NOMO-1 (cell line): ENCODE measurements at regions not wholly inside any gene's neighbourhood (a gene's known extent, or its start where the extent isn't known, plus 50 kb on each side); places are given as distances from the start of the nearest gene placed in this dataset.

ENCODE experiments used
- DNase-seq, 2 experiments: peaks; one replicate each; lab custom pipeline; 2025; ENCODE audit not compliant: unreplicated experiment in 2 of 2; lab: John Stamatoyannopoulos, UW

DNA sequence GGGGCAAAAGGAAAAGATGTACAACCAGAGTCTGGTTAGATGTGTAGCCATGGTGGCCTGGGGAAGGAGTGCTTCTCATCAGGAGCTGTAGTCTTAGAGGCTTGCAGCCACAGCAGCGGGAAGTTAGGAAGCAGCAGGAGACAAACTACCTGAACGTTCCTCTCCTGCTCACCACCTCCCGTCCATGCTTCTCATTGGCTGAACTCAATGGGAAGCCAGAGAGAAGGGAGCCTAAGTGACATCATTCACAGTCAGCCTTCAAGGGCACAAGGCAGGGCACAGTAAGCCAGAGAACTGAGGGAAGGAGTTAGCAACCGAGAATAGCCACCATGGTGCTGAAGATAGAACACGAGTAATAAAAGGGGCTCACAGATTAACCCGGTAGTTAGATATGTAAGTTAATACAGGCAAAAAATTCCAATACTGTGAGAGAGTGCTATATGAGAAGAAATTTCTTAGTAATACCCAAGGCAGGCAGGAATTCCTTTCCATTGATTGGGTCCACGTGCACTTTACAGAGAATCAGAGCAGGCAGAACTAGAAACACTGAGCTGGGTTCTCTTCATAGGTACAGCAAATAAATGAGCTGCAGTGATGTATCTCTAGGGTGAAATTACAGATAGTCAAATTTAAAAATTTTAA, 391.5 kb upstream of the DACH1 start:
- DNase-seq, result no peak

DNA sequence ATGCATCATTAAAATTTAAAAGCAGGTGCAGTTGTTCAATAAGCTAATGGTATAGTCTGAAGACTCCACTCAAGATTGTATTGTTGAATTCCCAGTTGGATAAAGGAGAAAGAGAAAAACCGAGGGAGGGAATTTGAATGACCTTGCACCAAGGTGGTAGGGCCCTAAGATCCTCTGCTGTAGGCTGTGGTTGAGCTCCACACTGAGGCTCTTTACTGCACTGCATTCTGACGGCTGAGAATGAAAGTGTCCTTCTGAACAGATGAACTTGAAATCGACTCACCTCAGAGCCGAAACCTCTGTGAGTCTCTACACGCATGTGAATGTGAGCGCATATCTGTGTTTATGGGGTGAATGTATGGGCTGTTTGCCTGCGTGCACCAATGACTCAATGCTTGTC, 388.9 kb upstream of the DACH1 start:
- DNase-seq, result peak; percentile 4 to 35

DNA sequence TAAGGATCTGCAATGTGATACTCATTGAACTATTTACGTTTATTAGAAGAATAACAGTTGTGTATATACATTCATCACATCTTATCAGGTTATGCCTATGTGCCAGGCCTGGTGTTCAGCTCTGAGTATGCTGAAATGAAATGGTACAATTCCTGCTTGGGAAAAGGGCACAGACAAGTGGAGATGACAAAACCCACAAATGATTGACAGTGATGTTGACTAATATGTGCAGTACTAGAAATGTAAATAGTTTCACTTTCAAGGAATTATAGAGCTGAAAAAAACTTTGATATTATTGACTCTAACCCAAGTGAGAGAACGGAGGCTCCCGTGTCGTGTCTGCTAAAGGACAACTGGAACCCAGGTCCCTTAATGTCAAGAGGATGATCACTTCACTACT, 386.8 kb upstream of the DACH1 start:
- DNase-seq, result no peak

DNA sequence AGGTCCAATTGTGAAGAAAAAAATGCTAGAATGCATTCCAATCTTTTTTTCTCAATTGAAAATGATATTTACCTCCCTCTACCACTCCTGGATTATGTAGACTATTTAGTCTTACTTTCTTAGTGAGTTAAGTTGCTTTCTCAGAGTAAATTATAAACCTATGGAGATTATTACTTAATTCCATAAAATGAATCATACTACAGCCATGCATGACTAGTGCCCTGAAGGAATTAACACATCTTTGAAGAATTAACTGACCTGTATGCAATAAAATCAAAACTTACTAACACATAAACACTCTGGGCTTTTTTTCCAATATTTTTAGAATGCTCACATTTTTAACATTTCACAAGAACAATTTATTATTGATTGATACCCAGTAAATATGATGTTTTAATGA, 379.4 kb upstream of the DACH1 start:
- no peak for DNase-seq

DNA sequence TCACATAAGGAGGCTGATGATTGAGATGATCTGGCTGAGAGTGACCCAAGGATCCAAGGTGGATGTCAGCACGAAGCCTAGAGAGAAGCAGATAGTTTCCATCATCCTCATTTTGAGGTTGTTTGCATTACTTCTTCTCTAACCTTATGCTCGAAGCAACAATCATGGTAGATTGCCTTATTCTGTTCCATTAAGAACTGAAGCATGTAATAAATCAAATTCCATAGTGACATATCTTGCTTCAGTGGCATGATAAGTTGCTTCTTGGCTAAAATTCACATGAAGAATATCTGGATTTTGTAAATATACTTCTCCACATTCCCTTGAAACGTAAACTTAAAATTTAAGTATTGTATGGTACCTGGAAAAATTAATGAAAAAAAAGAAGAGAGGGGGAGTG, 377.8 kb upstream of the DACH1 start:
- no peak for DNase-seq

DNA sequence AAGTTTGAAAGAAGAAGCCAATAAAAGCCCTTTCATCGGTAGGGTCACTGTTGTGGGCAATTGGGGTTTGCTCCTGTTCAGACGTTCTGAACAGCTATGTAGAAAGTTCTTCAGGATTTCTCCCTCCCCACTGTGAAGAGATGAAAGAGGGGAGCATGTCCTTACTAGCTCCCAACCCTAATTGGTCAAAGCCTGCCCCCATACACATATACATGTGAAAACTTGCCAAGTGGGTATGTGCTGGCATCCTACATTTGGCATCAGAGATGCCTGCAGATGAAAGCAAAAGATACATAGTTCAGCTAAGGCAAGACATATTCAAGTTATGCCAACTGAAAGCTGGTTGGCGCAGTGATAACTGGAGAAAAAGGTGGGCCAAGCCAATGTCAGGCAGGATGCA, 363.1 kb upstream of the DACH1 start:
- DNase-seq, result no peak

DNA sequence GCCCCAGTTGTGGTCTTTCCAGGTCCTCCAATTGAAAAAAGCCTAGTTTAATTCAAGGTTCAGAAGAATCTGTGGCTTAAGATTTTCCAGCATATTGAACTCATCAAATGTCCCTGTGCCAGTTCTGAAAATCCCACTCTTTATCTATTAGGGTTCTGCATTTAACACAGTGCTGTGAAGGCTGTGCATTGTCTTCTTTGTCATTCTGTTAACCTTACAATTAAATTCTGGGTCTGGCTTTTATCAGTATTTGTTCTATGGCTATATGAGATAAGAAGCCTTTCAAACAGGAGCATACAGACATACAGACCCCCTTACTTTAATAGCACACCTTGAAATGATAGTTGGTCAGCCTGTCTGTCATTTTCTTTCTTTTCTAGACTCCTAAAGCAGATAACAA, 362.1 kb upstream of the DACH1 start:
- no peak for DNase-seq

DNA sequence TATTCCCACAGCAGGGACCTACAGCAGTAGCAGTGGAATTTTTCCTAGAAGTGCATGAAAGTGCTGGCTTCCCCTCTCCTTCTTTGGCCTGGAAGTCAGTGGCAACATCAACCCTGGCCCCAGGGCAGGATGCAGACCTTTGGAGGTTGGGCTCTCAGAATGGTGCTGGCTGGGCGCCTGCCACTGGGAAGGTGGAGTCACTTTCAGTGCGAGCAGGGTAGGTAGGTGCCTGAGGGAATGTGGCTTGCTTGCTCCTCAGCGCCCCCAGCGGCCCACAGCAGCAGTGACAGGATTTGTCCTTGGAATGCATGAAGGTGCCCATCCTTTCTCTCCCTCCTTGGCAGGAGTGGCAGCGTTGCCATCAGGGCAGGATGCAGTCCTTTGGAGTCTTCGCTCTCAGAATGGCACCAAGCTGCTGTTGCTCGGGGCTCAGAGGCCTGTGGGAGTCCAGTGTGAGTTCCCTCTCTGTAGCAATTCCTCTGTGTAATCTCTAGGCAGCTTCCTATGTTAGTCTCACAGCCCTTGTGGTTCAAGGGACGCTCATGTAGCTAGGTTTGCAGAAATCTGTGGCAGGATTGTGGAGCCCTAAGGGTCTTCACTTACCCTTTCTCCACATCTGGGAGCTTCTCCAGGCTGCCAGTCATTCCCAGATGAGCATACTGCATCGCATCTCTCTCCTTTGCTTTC, 354.4 kb upstream of the DACH1 start:
- DNase-seq, result no peak

DNA sequence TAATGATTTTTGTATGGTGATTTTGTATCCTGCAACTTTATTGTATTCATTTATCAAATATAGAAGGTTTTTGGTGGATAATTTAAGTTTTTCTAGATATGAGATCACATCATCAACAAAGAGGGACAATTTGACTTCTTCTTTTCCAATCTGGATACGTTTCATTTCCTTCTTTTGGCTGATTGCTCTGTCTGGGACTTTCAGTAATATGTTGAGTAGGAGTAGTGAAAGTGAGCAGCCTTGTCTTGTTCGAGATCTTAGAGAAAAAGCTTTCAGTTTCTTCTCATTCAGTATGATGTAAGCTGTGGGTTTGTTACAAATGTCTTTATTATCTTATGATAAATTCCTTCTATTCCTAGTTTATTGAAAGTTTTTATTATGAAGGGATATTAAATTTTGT, 352.0 kb upstream of the DACH1 start:
- DNase-seq, result peak in 1 of 2 experiments; percentile 45

DNA sequence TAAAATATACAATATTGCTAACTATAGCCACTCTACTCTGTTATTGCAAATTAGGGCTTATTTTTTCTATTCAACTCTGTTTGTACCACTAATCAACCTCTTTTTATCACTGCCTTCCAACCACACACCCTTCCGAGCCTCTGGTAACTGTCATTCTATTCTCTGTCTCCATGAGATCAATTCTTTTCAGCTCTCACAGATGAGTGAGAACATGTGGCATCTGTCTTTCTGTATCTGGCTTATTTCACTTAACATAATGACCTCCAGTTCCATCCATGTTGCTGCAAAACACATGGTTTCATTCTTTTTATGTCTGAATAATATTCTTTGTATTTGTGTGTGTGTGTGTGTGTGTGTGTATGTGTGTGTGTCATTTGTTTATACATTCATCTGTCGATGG, 350.1 kb upstream of the DACH1 start:
- DNase-seq, result no peak

DNA sequence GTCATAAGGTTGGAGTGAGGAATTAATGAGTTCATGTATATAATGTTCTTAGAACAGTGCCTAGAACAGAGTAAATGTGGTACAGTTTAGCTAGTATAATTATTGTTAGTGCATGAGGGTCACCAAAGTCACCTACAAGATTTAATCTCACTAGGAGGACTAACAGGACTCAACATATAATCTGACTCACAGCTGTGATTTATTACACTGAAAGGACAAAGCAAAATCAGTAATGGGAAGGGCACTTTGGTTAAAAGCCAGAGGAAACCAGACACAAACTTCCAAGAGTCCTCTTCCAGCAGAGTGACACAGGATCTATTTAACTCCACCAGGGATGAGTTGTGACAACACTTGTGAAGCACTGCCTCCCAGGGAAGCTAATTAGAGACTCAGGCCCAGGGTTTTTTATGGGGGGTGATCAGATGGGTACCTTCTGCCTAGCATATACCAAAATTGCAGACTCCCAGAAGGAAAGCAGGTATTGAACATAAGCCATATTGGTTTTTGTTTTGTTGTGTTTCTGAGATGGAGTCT, 341.2 kb upstream of the DACH1 start:
- DNase-seq, result no peak

DNA sequence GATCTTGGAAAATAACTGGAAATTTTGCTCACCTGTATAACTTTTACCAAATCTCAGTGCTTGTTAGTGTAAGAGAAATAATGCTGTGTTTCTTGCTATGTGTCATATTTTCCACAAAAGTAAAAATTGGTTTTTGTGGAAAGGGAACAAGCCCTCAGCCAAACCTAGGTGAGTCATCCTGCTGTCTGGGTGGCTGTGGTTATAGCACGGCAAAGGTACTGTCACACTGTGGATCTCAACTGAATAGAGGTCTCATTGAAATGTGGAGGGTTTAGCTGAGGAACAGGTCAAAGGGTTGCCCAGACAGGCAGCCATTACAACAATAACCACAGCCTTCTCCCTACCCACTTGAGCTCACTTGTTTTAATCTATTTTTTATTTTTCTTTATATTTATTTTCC, 338.8 kb upstream of the DACH1 start:
- DNase-seq, result no peak

DNA sequence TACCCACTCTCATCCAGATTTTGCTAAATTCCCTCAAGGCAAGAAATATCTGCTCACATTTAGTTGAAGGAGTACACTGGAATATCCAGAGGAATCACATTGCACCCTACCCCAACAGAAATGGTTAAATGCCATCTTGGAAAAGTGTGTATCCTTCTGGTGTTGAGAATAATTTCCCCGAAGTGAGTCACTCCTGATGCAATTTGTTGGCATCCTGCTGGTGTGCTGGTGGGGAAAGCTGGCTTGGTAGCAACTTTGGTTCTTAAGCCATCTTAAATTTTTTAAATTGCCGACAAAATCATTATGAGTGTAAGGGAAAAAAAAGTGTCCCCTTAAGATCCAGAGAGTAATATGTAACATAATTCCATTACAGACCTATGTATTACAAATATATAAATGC, 337.3 kb upstream of the DACH1 start:
- DNase-seq, result no peak

DNA sequence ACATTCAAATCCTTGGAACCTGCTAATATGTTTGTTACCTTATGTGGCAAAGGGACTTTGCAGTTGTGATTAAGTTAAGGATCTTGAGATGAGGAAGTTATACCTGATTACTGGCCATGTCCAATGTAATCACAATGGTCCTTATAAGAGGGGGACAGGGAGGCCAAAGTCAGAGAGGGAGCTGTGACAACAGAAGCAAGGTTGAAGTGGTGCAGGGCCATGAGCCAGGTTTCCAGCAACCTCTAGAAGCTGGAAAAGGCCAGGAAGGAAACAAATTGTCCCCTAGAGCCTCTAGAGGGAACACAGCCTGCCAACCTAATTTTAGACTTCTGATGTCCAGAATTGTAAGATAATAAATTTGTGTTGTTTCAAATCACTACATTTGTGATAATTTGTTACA, 334.7 kb upstream of the DACH1 start:
- DNase-seq, result no peak

DNA sequence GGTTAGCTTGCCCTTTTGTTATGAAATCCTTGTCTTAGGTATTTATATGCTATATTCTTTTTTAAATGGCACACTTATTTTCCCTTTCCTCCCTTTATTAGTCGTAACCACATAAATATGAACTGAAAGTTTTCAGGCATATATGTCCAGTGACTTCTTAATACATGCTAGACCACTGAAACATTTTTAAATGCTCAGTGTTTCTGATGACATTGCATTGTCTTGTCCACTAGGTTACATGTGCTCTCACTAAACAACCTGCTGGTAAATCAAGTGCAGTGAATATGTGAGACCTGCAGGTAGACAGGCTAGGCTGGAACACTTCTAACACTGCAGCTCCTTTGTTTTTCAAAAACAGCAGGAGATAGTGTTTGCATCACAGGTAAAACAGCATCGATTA, 332.6 kb upstream of the DACH1 start:
- no peak for DNase-seq

DNA sequence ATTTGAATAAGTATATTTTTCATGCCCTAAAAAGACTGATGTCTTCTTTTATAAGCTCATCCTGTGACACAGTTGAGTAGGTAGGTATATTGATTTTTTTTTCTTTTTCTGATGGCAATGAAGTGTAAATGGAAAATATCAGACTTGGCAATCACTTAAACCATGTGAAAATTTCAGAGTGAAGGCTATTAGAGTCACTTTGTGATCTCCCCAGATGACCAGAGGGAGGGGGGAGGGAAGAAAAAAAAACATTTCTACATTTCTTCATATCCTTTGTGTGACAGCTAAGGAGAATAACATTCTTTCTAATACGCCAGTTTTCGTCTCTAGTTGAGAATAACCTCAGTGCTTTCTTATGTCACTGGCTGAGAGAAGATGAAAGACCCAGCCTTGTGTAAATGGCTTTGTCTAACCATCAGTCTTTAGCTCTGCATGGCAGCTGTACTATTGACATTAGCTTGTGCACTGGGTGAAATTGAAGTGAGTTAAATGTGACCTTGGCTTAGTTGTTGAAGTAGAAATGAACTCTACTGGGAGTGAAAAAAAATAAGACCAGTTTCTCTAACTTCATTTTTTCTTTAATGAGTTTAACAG, 332.1 kb upstream of the DACH1 start:
- no peak for DNase-seq

DNA sequence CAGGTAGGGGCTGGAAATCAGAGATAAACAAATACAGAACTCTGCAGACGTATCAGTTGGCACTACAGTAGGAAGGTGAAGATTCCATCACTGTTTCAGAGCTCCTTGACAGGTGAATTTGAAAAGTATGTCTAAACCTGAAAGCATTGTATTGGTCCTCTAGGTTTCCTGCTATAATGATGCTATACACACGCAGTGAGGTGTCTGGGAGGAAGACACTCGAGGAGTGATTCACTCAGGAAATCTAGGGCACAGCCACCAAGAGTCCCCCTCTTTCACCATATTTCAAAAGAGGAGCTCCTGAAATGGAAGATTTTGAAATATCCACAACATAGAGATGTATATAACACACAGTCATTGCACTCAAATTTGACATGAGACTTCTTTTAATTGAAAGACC, 331.0 kb upstream of the DACH1 start:
- DNase-seq, result peak in 1 of 2 experiments; percentile 42

DNA sequence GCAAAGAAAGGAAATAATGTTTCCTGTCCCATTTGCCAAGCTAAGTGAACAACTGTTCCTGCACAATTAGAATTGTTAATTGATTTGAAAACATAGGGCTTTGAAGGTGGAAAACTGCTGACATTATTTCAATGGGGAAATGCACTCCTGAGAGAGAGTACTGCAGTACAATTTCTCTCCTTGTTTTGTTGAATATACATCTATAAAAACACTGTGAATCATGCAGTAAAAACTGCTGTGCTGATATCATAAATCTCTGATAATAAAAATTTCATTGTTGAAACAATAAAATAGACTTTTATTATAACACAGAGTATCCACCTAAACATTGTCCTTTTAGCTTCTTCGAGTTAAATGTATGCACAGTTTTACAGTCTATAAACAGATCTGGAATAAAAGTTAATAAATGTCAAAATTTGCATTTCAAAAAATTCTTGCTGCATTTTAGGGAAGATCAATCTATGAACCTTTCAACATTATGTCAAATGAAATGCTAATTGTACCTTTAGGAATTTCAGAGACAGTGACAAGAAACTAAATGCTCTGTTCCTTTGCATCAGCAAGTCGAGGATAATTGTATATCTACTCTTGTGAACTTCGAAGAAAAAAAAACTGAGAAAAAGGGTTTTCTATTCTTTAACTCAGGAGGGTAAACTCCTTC, 328.2 kb upstream of the DACH1 start:
- no peak for DNase-seq

DNA sequence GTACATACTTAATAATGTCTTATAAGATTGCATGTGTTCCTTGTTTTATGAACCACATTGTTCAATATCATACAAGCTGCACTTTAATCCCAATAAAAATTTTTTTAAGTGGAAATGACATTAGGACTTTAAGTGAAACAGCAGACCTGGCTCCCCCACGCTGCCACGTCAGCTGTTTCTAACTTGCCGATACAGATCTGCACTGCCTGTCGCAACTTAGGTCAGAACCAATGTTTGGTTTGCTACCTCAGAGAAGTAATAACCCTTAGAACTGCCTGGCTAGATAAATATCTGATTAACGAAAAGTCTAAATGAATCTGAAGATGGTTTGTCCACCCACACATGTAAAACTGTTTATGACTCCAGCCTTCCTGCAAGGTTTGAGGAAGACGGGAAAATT, 327.5 kb upstream of the DACH1 start:
- DNase-seq, result no peak

DNA sequence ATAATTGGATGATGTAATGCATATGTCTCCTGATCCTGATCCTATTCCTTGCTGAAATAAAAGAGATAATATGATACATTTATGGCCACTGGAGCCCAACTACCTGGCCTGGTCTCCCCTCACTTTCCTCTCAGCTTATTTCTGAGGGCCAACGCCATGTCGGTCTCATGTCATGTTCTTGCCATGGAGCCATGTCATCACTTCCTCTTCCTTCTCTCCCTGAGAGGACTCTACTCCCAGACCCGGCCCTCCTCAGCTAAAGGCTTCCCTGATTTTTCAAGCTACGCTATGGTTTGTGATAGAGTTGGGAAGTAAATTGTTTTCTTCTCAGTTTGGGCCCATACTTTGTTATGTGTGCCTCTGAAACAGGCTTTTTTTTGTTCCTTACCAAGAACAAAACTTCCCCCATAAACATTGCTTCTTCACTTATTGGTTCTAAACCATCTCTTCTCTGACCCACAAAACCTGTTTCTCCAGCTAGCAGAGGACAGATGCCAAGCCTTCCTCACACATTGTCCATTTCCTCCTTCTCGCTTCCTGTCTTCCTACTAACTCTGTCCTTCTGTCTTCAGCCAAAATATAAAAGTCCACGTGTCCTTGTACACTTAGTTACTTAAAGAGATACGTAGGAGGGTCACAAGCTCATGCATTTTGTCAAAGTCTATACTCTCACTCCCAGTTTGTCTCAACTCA, 319.9 kb upstream of the DACH1 start:
- no peak for DNase-seq

DNA sequence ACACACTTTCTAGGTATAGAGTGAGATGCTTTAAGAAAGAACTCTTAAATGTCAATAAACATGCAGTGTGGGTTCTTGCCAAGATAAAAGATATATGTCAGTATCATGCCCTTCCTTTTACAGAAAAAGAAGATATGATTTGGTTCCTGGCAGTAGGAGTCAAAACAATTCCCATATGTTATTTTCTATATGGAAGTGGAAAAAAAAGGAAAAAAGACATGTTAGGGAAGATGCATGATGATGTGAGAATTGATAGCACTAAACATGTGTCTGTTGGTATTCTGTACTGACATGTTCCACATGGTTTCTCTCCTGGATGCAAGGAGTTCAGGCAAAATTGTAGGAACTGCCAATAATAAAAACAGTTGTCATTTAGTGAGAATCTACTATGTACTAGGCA, 318.8 kb upstream of the DACH1 start:
- DNase-seq, result no peak
